Astrocyte of the cerebellum (primary cell): ENCODE measurements at regions not wholly inside any gene's neighbourhood (a gene's known extent, or its start where the extent isn't known, plus 50 kb on each side); places are given as distances from the start of the nearest gene placed in this dataset.

Experiments used
- DNase-seq: peaks from one replicate; pipeline ENCODE4 v3.0.0-alpha.2; 2011; ENCODE audit warnings: low read depth
- H3K4me3 ChIP-seq: 2 replicates; pipeline ENCODE4 v1.5.1; 2011; ENCODE audit warnings: mild to moderate bottlenecking, low read depth, low read length, moderate library complexity
- CTCF ChIP-seq: IDR thresholded peaks from 2 replicates; pipeline ENCODE4 v1.5.1; 2012; ENCODE audit warnings: low read length, low read depth, moderate library complexity, mild to moderate bottlenecking; ENCODE audit errors: missing control alignments
- in situ Hi-C: cut with HindIII; loops from 2 replicates; pipeline ENCODE4 v1.10.0; 2017; ENCODE audit warnings: low sequenced_read_pairs

- no peak overlapping the region for H3K4me3 ChIP-seq
- TF ChIP-seq CTCF = no peak
- no peak for DNase-seq
- in situ Hi-C loops = no loop called here
Measured at GRCh38 chr7:35483568-35483967, 211.4 kb downstream of the HERPUD2 start.

- in situ Hi-C loops = no loop called here
Measured at GRCh38 chr7:35482231-35482630, 212.7 kb downstream of the HERPUD2 start.

GRCh38 chr7:35480806-35481205 is 214.1 kb downstream of the HERPUD2 start:
- in situ Hi-C loops = no loop called here
- no peak for DNase-seq
- TF ChIP-seq CTCF = no peak
- no peak overlapping the region for H3K4me3 ChIP-seq

More at GRCh38 chr7:35482231-35482630, 212.7 kb downstream of the HERPUD2 start:
- TF ChIP-seq CTCF = no peak
- H3K4me3 ChIP-seq = no peak overlapping the region
- DNase-seq = no peak

- DNase-seq = no peak
- H3K4me3 ChIP-seq = no peak overlapping the region
- in situ Hi-C loops = no loop called here
- TF ChIP-seq CTCF = no peak
Measured at GRCh38 chr7:35477609-35478008, 217.3 kb downstream of the HERPUD2 start.

GRCh38 chr7:35474100-35474499 is 220.2 kb upstream of the TBX20 start:
- no peak for DNase-seq
- in situ Hi-C loops = loop anchor here (5.0 kb wide), 1 partner anchor 33 kb away; no protein-coding TSS in a partner anchor
- TF ChIP-seq CTCF = no peak
- no peak overlapping the region for H3K4me3 ChIP-seq

- H3K4me3 ChIP-seq = no peak overlapping the region
- DNase-seq = no peak
- TF ChIP-seq CTCF = no peak
- in situ Hi-C loops = no loop called here
Measured at GRCh38 chr7:35468606-35469005, 214.7 kb upstream of the TBX20 start.

GRCh38 chr7:35467456-35467978 is 213.6 kb upstream of the TBX20 start:
- in situ Hi-C loops = no loop called here
- no peak for TF ChIP-seq CTCF

More at GRCh38 chr7:35467456-35467978, 213.6 kb upstream of the TBX20 start:
- no peak for DNase-seq
- no peak overlapping the region for H3K4me3 ChIP-seq
